HCT116 (cell line): ENCODE measurements at regions not wholly inside any gene's neighbourhood (a gene's known extent, or its start where the extent isn't known, plus 50 kb on each side); places are given as distances from the start of the nearest gene placed in this dataset.
"Not testable (repeated sequence)": the region's sequence is repeated elsewhere in the genome, so short reads cannot be mapped to it uniquely, and the experiment has no call there.

Source experiments
- ATAC-seq: fragments of 200-7000 bp; cut with Tn5 transposase; 2 replicates; pipeline ENCODE4 v1.9.1; 2020; ENCODE audit warnings: mild to moderate bottlenecking, moderate library complexity
- BruUV-seq: library from RNA; stranded (reverse); fragments of 400-500 nt; replicated peaks from 2 replicates; lab custom pipeline; 2021; lab: Mats Ljungman, UMichigan
- CTCF ChIA-PET: fragments of 300-600 bp; sonication (Branson Sonifier 250); formaldehyde crosslinking; loops from one replicate; lab custom pipeline; 2021; ENCODE audit warnings: antibody characterized with exemption; lab: Charles Lee
- POLR2A ChIA-PET: fragments of 300-600, 350-600 bp; sonication (Branson Sonifier 250); formaldehyde crosslinking; loops from one replicate; lab custom pipeline; 2021; ENCODE audit warnings: antibody characterized with exemption; lab: Charles Lee
- RAD21 ChIA-PET, 2 experiments: fragments of 300-600 bp; sonication (Branson Sonifier 250); formaldehyde crosslinking; loops; one replicate each; lab custom pipeline; 2023; ENCODE audit warnings: low total read pairs in 2 of 2; ENCODE audit not compliant: uncharacterized antibody in 2 of 2, unreplicated experiment in 2 of 2, low non-redundant PET in 1 of 2; lab: Charles Lee
- DNase-seq: peaks from one replicate; pipeline ENCODE4 v3.0.0-alpha.2; 2010; ENCODE audit warnings: low read depth, low spot score
- H2AFZ ChIP-seq: fragments of 200-600 bp; shearing (Covaris generic), sonication (generic); 2 replicates; pipeline ENCODE4 v1.6.1; 2017; ENCODE audit warnings: low read depth, mixed run types, mixed read lengths, antibody characterized with exemption, low read length; ENCODE audit not compliant: poor library complexity, severe bottlenecking
- H3K27ac ChIP-seq: 2 replicates; pipeline ENCODE4 v1.5.1; 2012; ENCODE audit warnings: low read depth, low read length
- H3K27me3 ChIP-seq: fragments of 200-600 bp; sonication (generic); 2 replicates; pipeline ENCODE4 v1.6.1; 2016; ENCODE audit warnings: mixed run types, low read length, mixed read lengths; ENCODE audit not compliant: insufficient read depth
- H3K36me3 ChIP-seq, 2 experiments: fragments of 200-500 bp in 1 of 2; fragments of 200-600 bp in 1 of 2; sonication (Bioruptor generic) in 1 of 2; sonication (generic) in 1 of 2; 2 replicates each; pipeline versions ENCODE4 v1.5.1 to v1.6.1; 2014 to 2016; ENCODE audit warnings: low read length in 2 of 2, inconsistent platforms in 1 of 2, mixed read lengths in 1 of 2, mixed run types in 1 of 2; ENCODE audit not compliant: insufficient read depth in 2 of 2, control insufficient read depth in 1 of 2
- H3K4me1 ChIP-seq, 2 experiments: fragments of 200-600 bp in 1 of 2; sonication (generic) in 1 of 2; 2 replicates each; pipeline versions ENCODE4 v1.5.1 to v1.6.1; 2012 to 2017; ENCODE audit warnings: low read length in 2 of 2, inconsistent platforms in 1 of 2, mild to moderate bottlenecking in 1 of 2, mixed read lengths in 1 of 2, mixed run types in 1 of 2, moderate library complexity in 1 of 2; ENCODE audit not compliant: insufficient read depth in 2 of 2, control insufficient read depth in 1 of 2
- H3K4me2 ChIP-seq: fragments of 200-600 bp; sonication (generic); 2 replicates; pipeline ENCODE4 v1.6.1; 2017; ENCODE audit warnings: mixed run types, low read length, mixed read lengths
- H3K4me3 ChIP-seq, 2 experiments: fragments of 200-600 bp in 1 of 2; sonication (generic) in 1 of 2; replicated peaks in 1 of 2; 2 replicates each; pipeline ENCODE4 v1.5.1; 2011 to 2016; ENCODE audit warnings: low read length in 2 of 2, control low read depth in 1 of 2, low read depth in 1 of 2, mild to moderate bottlenecking in 1 of 2, mixed read lengths in 1 of 2, mixed run types in 1 of 2
- H3K79me2 ChIP-seq: fragments of 200-600 bp; sonication (generic); 2 replicates; pipeline ENCODE4 v1.6.1; 2017; ENCODE audit warnings: mild to moderate bottlenecking, mixed run types, low read length, moderate library complexity, mixed read lengths; ENCODE audit not compliant: insufficient read depth
- H3K9ac ChIP-seq: fragments of 200-600 bp; sonication (generic); 2 replicates; pipeline ENCODE4 v1.6.1; 2016; ENCODE audit warnings: low read length, mixed read lengths
- H3K9me2 ChIP-seq: fragments of 200-600 bp; sonication (generic), shearing (Covaris generic); 2 replicates; pipeline ENCODE4 v1.6.1; 2017; ENCODE audit warnings: mixed run types, mild to moderate bottlenecking, moderate library complexity; ENCODE audit not compliant: insufficient read depth
- H3K9me3 ChIP-seq, 2 experiments: fragments of 200-500 bp in 1 of 2; fragments of 200-600 bp in 1 of 2; sonication (Bioruptor generic) in 1 of 2; sonication (generic) in 1 of 2; 2 replicates each; pipeline ENCODE4 v1.6.1; 2014 to 2017; ENCODE audit warnings: low read length in 2 of 2, mixed read lengths in 2 of 2, inconsistent platforms in 1 of 2, low read depth in 1 of 2, mild to moderate bottlenecking in 1 of 2, mixed run types in 1 of 2, moderate library complexity in 1 of 2; ENCODE audit not compliant: control insufficient read depth in 1 of 2, insufficient read depth in 1 of 2
- H4K20me1 ChIP-seq: fragments of 200-600 bp; sonication (generic), shearing (Covaris generic); 2 replicates; pipeline ENCODE4 v1.6.1; 2017; ENCODE audit warnings: mixed run types, mild to moderate bottlenecking, moderate library complexity; ENCODE audit not compliant: insufficient read depth
- intact Hi-C: fragments of 100-400 bp; cut with micrococcal nuclease; formaldehyde crosslinking; loops from 2 replicates; pipeline ENCODE4 v1.10.0; 2022

DNA sequence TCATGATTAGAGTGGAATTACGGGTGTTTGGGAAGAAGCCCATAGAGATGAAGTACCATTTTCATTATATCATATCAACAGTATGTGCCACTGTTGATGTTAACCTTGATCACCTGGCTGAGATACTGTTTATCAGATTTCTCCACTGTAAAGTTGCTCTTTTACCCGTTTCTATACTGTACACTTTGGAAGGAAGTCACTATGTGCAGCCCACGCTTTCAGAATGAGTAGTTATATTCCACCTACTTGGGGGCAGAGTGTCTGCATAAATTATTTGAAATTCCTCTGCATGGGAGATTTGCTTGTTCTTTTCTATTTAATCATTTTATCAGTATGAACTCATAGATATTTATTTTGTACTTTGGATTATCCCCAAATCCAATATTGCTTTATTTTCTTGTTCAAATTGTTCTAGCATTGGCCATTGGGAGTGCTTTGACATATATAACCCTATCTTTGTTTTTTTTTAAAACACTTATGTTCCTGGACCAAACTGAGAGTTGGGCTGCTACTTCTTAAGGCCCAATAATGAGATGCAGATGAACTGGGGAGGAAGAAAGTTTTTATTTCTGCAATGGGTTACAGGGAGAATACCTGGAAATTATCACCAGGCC lies 69.4 kb upstream of the NUTM2F start:
- intact Hi-C loops, BruUV-seq, H3K9ac ChIP-seq, POLR2A ChIA-PET, H4K20me1 ChIP-seq, RAD21 ChIA-PET, ATAC-seq, H3K4me1 ChIP-seq, H3K9me2 ChIP-seq, H3K27ac ChIP-seq, CTCF ChIA-PET, DNase-seq, H3K4me2 ChIP-seq, H3K4me3 ChIP-seq, H3K9me3 ChIP-seq, H3K27me3 ChIP-seq, H3K36me3 ChIP-seq, H2AFZ ChIP-seq: not testable (repeated sequence)
- peaks cover 25% of the 10 kb centered on the region for H3K79me2 ChIP-seq

DNA sequence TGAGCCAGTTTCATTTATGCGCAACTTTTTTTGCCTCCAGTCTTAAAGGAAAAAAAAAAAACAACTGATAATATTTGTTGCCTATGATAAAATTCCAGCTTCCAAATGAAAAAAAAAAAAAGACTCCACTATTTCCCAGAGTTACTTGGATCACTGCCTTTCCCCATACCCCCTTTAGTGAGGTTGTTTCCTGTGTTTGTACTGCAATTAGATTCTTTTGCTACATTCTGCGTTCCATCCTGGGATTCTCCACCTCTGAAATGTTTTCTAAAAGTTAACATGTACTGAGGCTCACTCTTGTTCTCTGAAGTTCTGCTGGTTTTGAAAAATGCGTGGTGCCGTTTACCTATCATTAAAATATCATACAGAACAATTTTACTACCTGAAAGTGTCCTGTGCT lies 72.0 kb upstream of the NUTM2F start:
- POLR2A ChIA-PET, H3K9me3 ChIP-seq, H4K20me1 ChIP-seq, H3K9me2 ChIP-seq, H3K27me3 ChIP-seq, intact Hi-C loops, H3K4me3 ChIP-seq, RAD21 ChIA-PET, H3K4me2 ChIP-seq, H3K27ac ChIP-seq, ATAC-seq, CTCF ChIA-PET, H3K36me3 ChIP-seq, H3K4me1 ChIP-seq, BruUV-seq, H2AFZ ChIP-seq, H3K9ac ChIP-seq, DNase-seq: not testable (repeated sequence)
- peaks cover 43% of the 10 kb centered on the region for H3K79me2 ChIP-seq

DNA sequence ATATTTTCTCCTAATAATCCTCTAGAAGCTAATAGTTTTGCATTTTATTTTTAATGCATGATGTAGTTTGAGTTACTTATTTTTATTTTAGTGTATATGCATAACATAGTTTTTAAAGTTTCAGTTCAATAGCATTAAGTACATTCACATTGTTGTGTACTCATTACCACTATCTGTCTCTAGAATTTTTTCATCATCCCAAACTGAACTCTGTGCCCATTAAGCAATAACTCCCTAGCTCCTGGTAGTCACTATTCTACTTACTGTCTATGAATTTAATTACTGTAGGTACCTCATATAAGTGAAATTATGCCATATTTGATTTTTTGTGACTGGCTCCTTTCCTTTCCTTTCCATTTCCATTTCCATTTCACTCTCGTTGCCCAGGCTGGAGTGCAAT lies 74.4 kb upstream of the NUTM2F start:
- H2AFZ ChIP-seq, H3K9ac ChIP-seq, POLR2A ChIA-PET, CTCF ChIA-PET, H4K20me1 ChIP-seq, ATAC-seq, BruUV-seq, RAD21 ChIA-PET, H3K27ac ChIP-seq, H3K36me3 ChIP-seq, H3K9me2 ChIP-seq, H3K4me1 ChIP-seq, H3K4me3 ChIP-seq, DNase-seq, H3K4me2 ChIP-seq, H3K9me3 ChIP-seq, intact Hi-C loops, H3K27me3 ChIP-seq: not testable (repeated sequence)
- H3K79me2 ChIP-seq = peaks cover 35% of the 10 kb centered on the region

DNA sequence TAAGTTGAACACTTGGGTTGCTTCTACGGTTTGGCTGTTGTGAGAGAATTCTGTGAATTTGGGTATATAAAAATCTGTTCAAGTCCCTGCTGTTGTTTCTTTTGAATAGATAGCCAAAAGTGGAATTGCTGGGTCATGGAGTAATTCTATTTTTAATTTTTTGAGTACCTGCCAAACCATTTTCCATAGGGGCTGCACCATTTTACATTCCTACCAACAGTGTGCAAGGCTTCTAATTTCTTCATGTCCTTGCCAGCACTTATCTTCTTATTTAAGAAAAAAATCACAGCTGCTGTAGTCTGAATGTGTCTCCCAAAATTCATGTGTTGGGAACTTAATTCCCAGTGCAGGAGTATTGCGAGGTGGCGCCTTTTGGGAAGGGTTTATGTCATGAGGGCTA lies 75.1 kb upstream of the NUTM2F start:
- H2AFZ ChIP-seq, H3K9me2 ChIP-seq, ATAC-seq, H3K9me3 ChIP-seq, CTCF ChIA-PET, H3K4me3 ChIP-seq, intact Hi-C loops, H4K20me1 ChIP-seq, H3K4me1 ChIP-seq, POLR2A ChIA-PET, H3K27me3 ChIP-seq, RAD21 ChIA-PET, DNase-seq, H3K9ac ChIP-seq, H3K36me3 ChIP-seq, H3K4me2 ChIP-seq, BruUV-seq, H3K27ac ChIP-seq: not testable (repeated sequence)
- H3K79me2 ChIP-seq = peaks cover 41% of the 10 kb centered on the region
